SK-N-SH (cell line): ENCODE measurements at regions not wholly inside any gene's neighbourhood (a gene's known extent, or its start where the extent isn't known, plus 50 kb on each side); places are given as distances from the start of the nearest gene placed in this dataset.
"Not testable (repeated sequence)": the region's sequence is repeated elsewhere in the genome, so short reads cannot be mapped to it uniquely, and the experiment has no call there.

ENCODE experiments used
- CTCF ChIA-PET: fragments of 300-600, 350-600 bp; formaldehyde crosslinking; extraction: SDS; loops from one replicate; lab custom pipeline; 2021; lab: Yijun Ruan, JAX
- POLR2A ChIA-PET: fragments of 350-600 bp; sonication (Branson Sonifier 250); formaldehyde crosslinking; extraction: SDS; loops from one replicate; lab custom pipeline; 2020; ENCODE audit warnings: antibody characterized with exemption, inconsistent platforms; lab: Yijun Ruan, JAX
- DNase-seq: peaks from one replicate; pipeline ENCODE4 v3.0.0; 2012
- H2AFZ ChIP-seq: fragments of 200-600 bp; sonication (generic); 2 replicates; pipeline ENCODE4 v1.8.1; 2016; ENCODE audit warnings: antibody characterized with exemption, mild to moderate bottlenecking, low read depth
- H3F3A ChIP-seq: fragments of 200-600 bp; sonication (generic); replicated peaks from 2 replicates; pipeline ENCODE3; 2016; ENCODE audit warnings: antibody characterized with exemption, mild to moderate bottlenecking; ENCODE audit not compliant: insufficient read depth
- H3K27ac ChIP-seq, 2 experiments: fragments of 200-500 bp in 1 of 2; fragments of 200-600 bp in 1 of 2; sonication (Bioruptor generic) in 1 of 2; sonication (generic), shearing (Covaris generic) in 1 of 2; 2 replicates each; pipeline versions ENCODE4 v1.5.1 to v1.6.1; 2014 to 2016; ENCODE audit warnings: low read depth in 2 of 2, inconsistent platforms in 1 of 2, low read length in 1 of 2, mild to moderate bottlenecking in 1 of 2, mixed read lengths in 1 of 2
- H3K27me3 ChIP-seq: fragments of 200-600 bp; sonication (generic), shearing (Covaris generic); 2 replicates; pipeline ENCODE4 v1.6.1; 2016; ENCODE audit warnings: mixed run types; ENCODE audit not compliant: insufficient read depth
- H3K36me3 ChIP-seq, 2 experiments: fragments of 200-500 bp in 1 of 2; fragments of 200-600 bp in 1 of 2; sonication (Bioruptor generic) in 1 of 2; sonication (generic) in 1 of 2; replicated peaks in 1 of 2; 2 replicates each; pipeline versions ENCODE3 to v1.5.1; 2014 to 2016; ENCODE audit warnings: low read length in 1 of 2, mild to moderate bottlenecking in 1 of 2; ENCODE audit not compliant: insufficient read depth in 2 of 2, control insufficient read depth in 1 of 2
- H3K4me1 ChIP-seq, 2 experiments: fragments of 200-500 bp in 1 of 2; fragments of 200-600 bp in 1 of 2; sonication (Bioruptor generic) in 1 of 2; sonication (generic), shearing (Covaris generic) in 1 of 2; 2 replicates each; pipeline versions ENCODE4 v1.5.1 to v1.6.1; 2014 to 2016; ENCODE audit warnings: low read depth in 1 of 2, low read length in 1 of 2, mixed run types in 1 of 2; ENCODE audit not compliant: insufficient read depth in 2 of 2, control insufficient read depth in 1 of 2
- H3K4me2 ChIP-seq: fragments of 200-600 bp; sonication (generic), shearing (Covaris generic); 2 replicates; pipeline ENCODE4 v1.6.1; 2017; ENCODE audit warnings: mixed run types
- H3K4me3 ChIP-seq, 2 experiments: fragments of 200-500 bp in 1 of 2; fragments of 200-600 bp in 1 of 2; sonication (Bioruptor generic) in 1 of 2; sonication (generic), shearing (Covaris generic) in 1 of 2; 2 replicates each; pipeline versions ENCODE4 v1.5.1 to v1.8.1; 2014 to 2016; ENCODE audit warnings: low read depth in 2 of 2, inconsistent platforms in 1 of 2, low read length in 1 of 2, mild to moderate bottlenecking in 1 of 2, mixed read lengths in 1 of 2, moderate library complexity in 1 of 2
- H3K79me2 ChIP-seq: fragments of 200-600 bp; sonication (generic); 2 replicates; pipeline ENCODE4 v1.8.1; 2017; ENCODE audit warnings: mild to moderate bottlenecking; ENCODE audit not compliant: insufficient read depth
- H3K9ac ChIP-seq: fragments of 200-600 bp; sonication (generic); 2 replicates; pipeline ENCODE4 v1.6.1; 2017; ENCODE audit warnings: mixed run types
- H3K9me2 ChIP-seq: fragments of 200-600 bp; sonication (generic); 2 replicates; pipeline ENCODE4 v1.6.1; 2017; ENCODE audit warnings: mixed run types
- H3K9me3 ChIP-seq: fragments of 200-600 bp; sonication (generic); 2 replicates; pipeline ENCODE4 v1.6.1; 2017; ENCODE audit warnings: mixed run types, mild to moderate bottlenecking, moderate library complexity
- H4K20me1 ChIP-seq: fragments of 200-600 bp; sonication (generic); 2 replicates; pipeline ENCODE4 v1.6.1; 2017; ENCODE audit warnings: mild to moderate bottlenecking, mixed run types; ENCODE audit not compliant: insufficient read depth
- EZH2phosphoT487 ChIP-seq: fragments of 200-600 bp; sonication (generic); IDR thresholded peaks from 2 replicates; pipeline ENCODE4 v1.6.1; 2017; ENCODE audit warnings: low read depth, mixed run types, mild to moderate bottlenecking, antibody characterized with exemption, moderate library complexity, borderline replicate concordance
- FOSL2 ChIP-seq: IDR thresholded peaks from 2 replicates; pipeline ENCODE4 v1.4.0; 2012; ENCODE audit warnings: low read depth, mild to moderate bottlenecking, moderate library complexity, borderline replicate concordance
- GABPA ChIP-seq: IDR thresholded peaks from 2 replicates; pipeline ENCODE4 v1.4.0; 2012; ENCODE audit warnings: low read depth, mild to moderate bottlenecking
- POLR2AphosphoS5 ChIP-seq: IDR thresholded peaks from 2 replicates; pipeline ENCODE4 v1.6.1; 2012; ENCODE audit warnings: low read depth, low read length
- SIN3A ChIP-seq: IDR thresholded peaks from 2 replicates; pipeline ENCODE4 v1.6.1; 2012; ENCODE audit warnings: low read depth, mild to moderate bottlenecking, low read length, moderate library complexity, borderline replicate concordance
- TCF12 ChIP-seq: IDR thresholded peaks from 2 replicates; pipeline ENCODE4 v1.4.0; 2012
- TEAD4 ChIP-seq: IDR thresholded peaks from 2 replicates; pipeline ENCODE4 v1.4.0; 2012; ENCODE audit warnings: mild to moderate bottlenecking, borderline replicate concordance; ENCODE audit not compliant: insufficient read depth
- USF1 ChIP-seq: IDR thresholded peaks from 2 replicates; pipeline ENCODE4 v1.4.0; 2012; ENCODE audit warnings: low read depth, borderline replicate concordance
- WGBS: methylation state at CpG from one replicate; pipeline ENCODE4 v1.1.6; 2017; ENCODE audit warnings: low lambda C conversion rate; 5-methylcytosine and 5-hydroxymethylcytosine counted together

GRCh38 chr18:46196627-46197243 is 92.5 kb downstream of the HAUS1 start:
- no peaks in the 10 kb centered on the region for H3K9me2 ChIP-seq
- H3K27me3 ChIP-seq: no peaks in the 10 kb centered on the region
- CTCF ChIA-PET: interaction anchor here (0.7 to 4.7 kb wide), 4 partner anchors 18 to 100 kb away, joined by 3 to 24 read pairs (median 4); a partner anchor contains a TSS
- H3K9ac ChIP-seq: no peak overlapping the region
- 75% methylated on average over 4 of the region's 4 CpGs for WGBS
- DNase-seq: no peak
- peaks cover 14% of the 10 kb centered on the region for H4K20me1 ChIP-seq
- peaks cover 96% of the 10 kb centered on the region for H3K79me2 ChIP-seq
- no peak overlapping the region for H3K4me2 ChIP-seq
- POLR2A ChIA-PET: no interaction called here
- no peaks in the 10 kb centered on the region for H3K9me3 ChIP-seq
- H3K36me3 ChIP-seq: peaks cover 0 to 5% of the 10 kb centered on the region in 2 experiments
- H3K27ac ChIP-seq: no peak overlapping the region
- H3K4me1 ChIP-seq: peaks cover 0 to 4% of the 10 kb centered on the region in 2 experiments; a peak in 1 of 4 replicates
- no peak overlapping the region for H2AFZ ChIP-seq
- no peak for TF ChIP-seq GABPA
- TF ChIP-seq EZH2phosphoT487: no peak
- no peak for TF ChIP-seq TEAD4
- no peak for TF ChIP-seq USF1
- peak; percentile 35; the same call in 1 of the 2 replicates for TF ChIP-seq FOSL2
- no peak for TF ChIP-seq POLR2AphosphoS5
- H3K4me3 ChIP-seq: no peak overlapping the region
- peaks cover 13% of the 10 kb centered on the region for H3F3A ChIP-seq

- Histone ChIP-seq H3K79me2 (peaks cover 95% of the 10 kb centered on the region), H2AFZ (no peak overlapping the region), H3K36me3 (peaks cover 0 to 5% of the 10 kb centered on the region in 2 experiments), H3K9ac (no peak overlapping the region), H3K4me3 (no peak overlapping the region), H3K9me2 (no peaks in the 10 kb centered on the region), H3K27me3 (no peaks in the 10 kb centered on the region), H4K20me1 (peaks cover 23% of the 10 kb centered on the region), H3K27ac (no peak overlapping the region), H3F3A (peaks cover 13% of the 10 kb centered on the region), H3K9me3 (no peaks in the 10 kb centered on the region), H3K4me2 (no peak overlapping the region; the same call in 1 of the 2 replicates), H3K4me1 (peaks cover 0 to 4% of the 10 kb centered on the region in 2 experiments; a peak in 1 of 4 replicates)
- WGBS: 75% methylated on average over 8 of the region's 8 CpGs
- POLR2A ChIA-PET: no interaction called here
- TF ChIP-seq SIN3A (no peak), TCF12 (no peak)
- no peak for DNase-seq
- CTCF ChIA-PET: interaction anchor here (1.1 to 4.7 kb wide), 5 partner anchors 13 to 458 kb away, joined by 3 to 24 read pairs (median 4); a partner anchor contains a TSS
Measured at GRCh38 chr18:46199515-46200147, 95.4 kb downstream of the HAUS1 start.

DNA sequence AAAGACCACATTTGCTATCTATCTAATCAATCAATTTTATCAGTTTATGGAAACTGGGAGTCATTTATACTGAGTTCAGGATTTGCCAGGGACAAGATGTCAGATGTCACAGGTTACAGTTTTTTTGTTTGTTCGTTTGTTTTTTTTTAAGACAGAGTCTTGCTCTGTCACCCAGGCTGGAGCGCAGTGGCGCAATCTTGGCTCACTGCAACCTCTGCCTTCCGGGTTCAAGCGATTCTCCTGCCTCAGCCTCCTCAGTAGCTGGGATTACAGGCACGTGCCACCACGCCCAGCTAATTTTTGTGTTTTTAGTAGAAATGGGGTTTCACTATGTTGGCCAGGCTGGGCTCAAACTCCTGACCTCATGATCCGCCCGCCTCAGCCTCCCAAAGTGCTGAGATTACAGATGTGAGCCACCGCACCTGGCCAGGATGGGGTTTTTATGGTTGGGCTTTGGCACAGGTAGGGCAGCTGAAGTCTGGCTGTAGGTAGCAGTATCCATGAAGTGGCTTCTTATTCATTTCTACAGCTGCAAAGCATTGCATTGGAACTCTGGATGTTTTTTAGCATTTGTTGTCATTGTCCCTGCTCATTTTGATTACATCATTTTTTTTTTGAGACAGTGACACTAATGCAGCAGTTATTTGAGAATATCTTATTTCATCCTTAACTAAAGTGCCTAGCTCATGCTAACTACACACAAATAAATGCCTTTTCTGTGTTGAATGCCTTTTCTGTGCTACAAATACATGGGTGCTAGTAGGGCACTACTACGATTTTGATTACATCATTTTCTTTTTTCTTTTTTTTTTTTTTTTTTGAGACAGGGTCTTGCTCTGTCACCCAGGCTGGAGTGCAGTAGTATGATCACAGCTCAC is 96.2 kb downstream of the HAUS1 start:
- H3K9me3 ChIP-seq, H3K4me1 ChIP-seq, H3K4me3 ChIP-seq, POLR2A ChIA-PET, H3K36me3 ChIP-seq, H3K9me2 ChIP-seq, H3K27ac ChIP-seq, DNase-seq, H3K9ac ChIP-seq, H2AFZ ChIP-seq, H3K4me2 ChIP-seq, H3K27me3 ChIP-seq: not testable (repeated sequence)
- peaks cover 27% of the 10 kb centered on the region for H4K20me1 ChIP-seq
- CTCF ChIA-PET: interaction anchor here (0.8 to 4.7 kb wide), 6 partner anchors 12 to 458 kb away, joined by 3 to 24 read pairs (median 4); a partner anchor contains a TSS
- H3F3A ChIP-seq: peaks cover 13% of the 10 kb centered on the region
- H3K79me2 ChIP-seq: peaks cover 93% of the 10 kb centered on the region
- 94% methylated on average over 10 of the region's 11 CpGs for WGBS
